Loucy (cell line): ENCODE measurements at regions not wholly inside any gene's neighbourhood (a gene's known extent, or its start where the extent isn't known, plus 50 kb on each side); places are given as distances from the start of the nearest gene placed in this dataset.

ENCODE experiments used
- CTCF ChIP-seq: fragments of 200-600 bp; sonication (generic); conservative IDR thresholded peaks from 2 replicates; pipeline ENCODE4 v1.5.1; 2014; ENCODE audit warnings: mild to moderate bottlenecking, antibody characterized with exemption, low read length
- EZH2phosphoT487 ChIP-seq: fragments of 200-600 bp; IDR thresholded peaks from 2 replicates; pipeline ENCODE4 v1.6.1; 2018; ENCODE audit warnings: antibody characterized with exemption, mild to moderate bottlenecking, moderate library complexity, borderline replicate concordance

GRCh38 chr6:105890521-105891244, 195.5 kb upstream of the PRDM1 start:
- TF ChIP-seq CTCF (no peak), EZH2phosphoT487 (no peak)
